ENCODE measurements at regions not wholly inside any gene's neighbourhood (a gene's known extent, or its start where the extent isn't known, plus 50 kb on each side); places are given as distances from the start of the nearest gene placed in this dataset.
"Not testable (repeated sequence)": the region's sequence is repeated elsewhere in the genome, so short reads cannot be mapped to it uniquely, and the experiment has no call there.

- peak; percentile 34 for DNase-seq
Measured at GRCh38 chr16:22436823-22437652, 62.6 kb upstream of the CDR2 start.

- not testable (repeated sequence) for DNase-seq
Measured at GRCh38 chr16:22436326-22436822, 62.0 kb upstream of the CDR2 start.

GRCh38 chr16:22431314-22431713, 56.9 kb upstream of the CDR2 start:
- DNase-seq = not testable (repeated sequence)

GRCh38 chr16:22428654-22429053, 54.2 kb upstream of the CDR2 start:
- DNase-seq = no peak

- no peak for DNase-seq
Measured at GRCh38 chr16:22427556-22427955, 53.1 kb upstream of the CDR2 start.

- DNase-seq = no peak
Measured at GRCh38 chr16:22425847-22426246, 51.4 kb upstream of the CDR2 start.

GRCh38 chr16:22425036-22425801, 50.8 kb upstream of the CDR2 start:
- DNase-seq = no peak

- no peak for DNase-seq
Measured at GRCh38 chr16:22424161-22424937, 49.9 kb upstream of the CDR2 start.

Data from COR-L47 (cell line).